Ovary (tissue), 3 donors: ENCODE measurements at regions not wholly inside any gene's neighbourhood (a gene's known extent, or its start where the extent isn't known, plus 50 kb on each side); places are given as distances from the start of the nearest gene placed in this dataset.

ENCODE experiments used
- CTCF ChIP-seq, 3 donors: fragments of 450-650 bp in 2 of 3; fragments of 200-600 bp in 1 of 3; IDR thresholded peaks; one replicate each; pipeline versions ENCODE4 v1.5.1 to v1.8.0; 2016 to 2022; ENCODE audit warnings: antibody characterized with exemption in 3 of 3, mild to moderate bottlenecking in 1 of 3
- EP300 ChIP-seq: sonication (generic); formaldehyde crosslinking; IDR thresholded peaks from one replicate; pipeline ENCODE4 v1.6.1; 2017; ENCODE audit warnings: antibody characterized with exemption
- POLR2A ChIP-seq: fragments of 450-650 bp; IDR thresholded peaks from one replicate; pipeline ENCODE4 v1.6.1; 2017; ENCODE audit warnings: antibody characterized with exemption, mild to moderate bottlenecking, moderate library complexity
- donor health status: DM: no; HTN: no; CAD: no.

GRCh38 chr19:29318581-29318980 lies 105.6 kb upstream of the UQCRFS1 start:
- TF ChIP-seq CTCF (IDR thresholded peaks at IDR 0.05) (no peak), POLR2A (no peak), EP300 (no peak)
